ENCODE measurements at regions not wholly inside any gene's neighbourhood (a gene's known extent, or its start where the extent isn't known, plus 50 kb on each side); places are given as distances from the start of the nearest gene placed in this dataset.
"Not testable (repeated sequence)": the region's sequence is repeated elsewhere in the genome, so short reads cannot be mapped to it uniquely, and the experiment has no call there.

DNA sequence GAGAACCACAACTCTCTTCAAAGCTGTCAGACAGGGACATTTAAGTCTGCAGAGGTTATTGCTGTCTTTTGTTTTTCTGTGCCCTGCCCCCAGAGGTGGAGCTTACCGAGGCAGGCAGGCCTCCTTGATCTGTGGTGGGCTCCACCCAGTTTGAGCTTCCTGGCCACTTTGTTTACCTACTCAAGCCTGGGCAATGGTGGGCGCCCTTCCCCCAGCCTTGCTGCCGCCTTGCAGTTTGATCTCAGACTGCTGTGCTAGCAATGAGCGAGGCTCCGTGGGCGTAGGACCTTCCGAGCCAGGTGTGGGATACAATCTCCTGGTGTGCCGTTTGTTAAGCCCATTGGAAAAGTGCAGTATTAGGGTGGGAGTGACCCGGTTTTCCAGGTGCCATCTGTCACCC is 822.1 kb downstream of the KCNMA1 start:
- H3K9me3 ChIP-seq (ENCODE audit: low read length); H4K20me1 ChIP-seq (ENCODE audit: insufficient read depth, low read length); BruUV-seq (replicated peaks); H2AFZ ChIP-seq (ENCODE audit: low read length); DNase-seq (ENCODE audit: low spot score); CTCF ChIA-PET (ENCODE audit: unreplicated experiment); H3K4me3 ChIP-seq (ENCODE audit: low read depth, low read length, poor library complexity, severe bottlenecking); POLR2A ChIA-PET; H3K27ac ChIP-seq (ENCODE audit: low read depth, low read length, poor library complexity, severe bottlenecking); H3K79me2 ChIP-seq (ENCODE audit: insufficient read depth, low read depth, low read length); H3K4me2 ChIP-seq (ENCODE audit: low read length); H3K4me1 ChIP-seq (ENCODE audit: insufficient read depth, low read length, poor library complexity, severe bottlenecking); H3K9me2 ChIP-seq (ENCODE audit: insufficient read depth, low read length); intact Hi-C loops (cut with micrococcal nuclease; ENCODE audit: unreplicated experiment); H3K36me3 ChIP-seq (ENCODE audit: insufficient read depth, low read length): not testable (repeated sequence)

DNA sequence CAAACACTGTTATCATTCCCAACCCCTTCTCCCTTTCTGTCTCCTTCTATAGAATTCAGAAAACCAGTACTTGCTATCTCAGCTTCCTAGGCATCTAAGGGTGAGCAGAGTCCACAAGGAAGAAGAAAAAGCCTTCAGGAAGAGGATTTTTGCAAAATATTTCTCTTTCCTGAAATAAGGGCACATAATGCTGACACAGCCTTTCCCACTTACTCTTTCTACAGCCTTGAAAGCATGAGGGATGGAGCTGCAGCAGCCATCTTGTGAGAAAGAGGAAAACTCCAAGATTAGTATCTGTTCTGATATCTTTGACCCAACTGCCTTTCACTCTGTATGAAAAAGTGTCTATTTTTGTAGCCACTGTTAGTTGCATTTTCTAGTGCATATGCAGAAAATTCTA is 826.2 kb downstream of the KCNMA1 start:
- H2AFZ ChIP-seq (ENCODE audit: low read length) = no peak overlapping the region
- H3K4me1 ChIP-seq (ENCODE audit: insufficient read depth, low read length, poor library complexity, severe bottlenecking) = no peaks in the 10 kb centered on the region
- BruUV-seq (replicated peaks) = no TSS peak
- no peak overlapping the region for H3K4me2 ChIP-seq (ENCODE audit: low read length)
- H3K4me3 ChIP-seq (ENCODE audit: low read depth, low read length, poor library complexity, severe bottlenecking) = no peak overlapping the region
- no peaks in the 10 kb centered on the region for H3K9me3 ChIP-seq (ENCODE audit: low read length)
- CTCF ChIA-PET (ENCODE audit: unreplicated experiment) = no interaction called here
- POLR2A ChIA-PET = no interaction called here
- no peak overlapping the region for H3K27ac ChIP-seq (ENCODE audit: low read depth, low read length, poor library complexity, severe bottlenecking)
- DNase-seq (ENCODE audit: low spot score) = no peak
- no peaks in the 10 kb centered on the region for H4K20me1 ChIP-seq (ENCODE audit: insufficient read depth, low read length)
- intact Hi-C loops (cut with micrococcal nuclease; ENCODE audit: unreplicated experiment) = no loop called here
- no peaks in the 10 kb centered on the region for H3K9me2 ChIP-seq (ENCODE audit: insufficient read depth, low read length)
- no peaks in the 10 kb centered on the region for H3K79me2 ChIP-seq (ENCODE audit: insufficient read depth, low read depth, low read length)
- no peaks in the 10 kb centered on the region for H3K36me3 ChIP-seq (ENCODE audit: insufficient read depth, low read length)
- TF ChIP-seq EZH2phosphoT487 (IDR thresholded peaks at IDR 0.05; ENCODE audit: borderline replicate concordance, low read depth, low read length) = no peak
- TF ChIP-seq, protein P1, sequence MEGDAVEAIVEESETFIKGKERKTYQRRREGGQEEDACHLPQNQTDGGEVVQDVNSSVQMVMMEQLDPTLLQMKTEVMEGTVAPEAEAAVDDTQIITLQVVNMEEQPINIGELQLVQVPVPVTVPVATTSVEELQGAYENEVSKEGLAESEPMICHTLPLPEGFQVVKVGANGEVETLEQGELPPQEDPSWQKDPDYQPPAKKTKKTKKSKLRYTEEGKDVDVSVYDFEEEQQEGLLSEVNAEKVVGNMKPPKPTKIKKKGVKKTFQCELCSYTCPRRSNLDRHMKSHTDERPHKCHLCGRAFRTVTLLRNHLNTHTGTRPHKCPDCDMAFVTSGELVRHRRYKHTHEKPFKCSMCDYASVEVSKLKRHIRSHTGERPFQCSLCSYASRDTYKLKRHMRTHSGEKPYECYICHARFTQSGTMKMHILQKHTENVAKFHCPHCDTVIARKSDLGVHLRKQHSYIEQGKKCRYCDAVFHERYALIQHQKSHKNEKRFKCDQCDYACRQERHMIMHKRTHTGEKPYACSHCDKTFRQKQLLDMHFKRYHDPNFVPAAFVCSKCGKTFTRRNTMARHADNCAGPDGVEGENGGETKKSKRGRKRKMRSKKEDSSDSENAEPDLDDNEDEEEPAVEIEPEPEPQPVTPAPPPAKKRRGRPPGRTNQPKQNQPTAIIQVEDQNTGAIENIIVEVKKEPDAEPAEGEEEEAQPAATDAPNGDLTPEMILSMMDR (conservative IDR thresholded peaks at IDR 0.05; ENCODE audit: low read length) = no peak

DNA sequence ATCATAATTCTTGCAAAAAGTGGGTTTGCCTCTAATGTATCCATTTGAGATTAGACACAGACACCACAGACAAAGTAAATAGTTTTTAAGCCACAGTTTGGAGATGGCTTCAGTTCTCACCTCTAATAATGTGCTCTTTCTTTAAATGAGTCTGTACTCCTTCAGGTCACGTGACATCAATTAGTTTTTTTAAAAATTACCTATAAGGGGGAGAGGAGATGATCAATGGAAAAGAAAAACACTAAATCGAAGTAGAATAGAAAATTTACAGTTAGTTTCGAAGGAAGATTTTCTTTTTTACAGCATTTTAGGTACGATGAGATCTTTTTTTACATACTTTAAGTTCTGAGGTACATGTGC is 849.2 kb downstream of the KCNMA1 start:
- no TSS peak for BruUV-seq (replicated peaks)
- no peak for TF ChIP-seq EZH2phosphoT487 (IDR thresholded peaks at IDR 0.05; ENCODE audit: borderline replicate concordance, low read depth, low read length)
- TF ChIP-seq, protein P1 (conservative IDR thresholded peaks at IDR 0.05; ENCODE audit: low read length) = no peak

More for the DNA sequence above, 849.2 kb downstream of the KCNMA1 start:
- H3K79me2 ChIP-seq (ENCODE audit: insufficient read depth, low read depth, low read length) = no peaks in the 10 kb centered on the region
- H2AFZ ChIP-seq (ENCODE audit: low read length) = no peak overlapping the region
- DNase-seq (ENCODE audit: low spot score) = no peak
- intact Hi-C loops (cut with micrococcal nuclease; ENCODE audit: unreplicated experiment) = no loop called here
- no peaks in the 10 kb centered on the region for H4K20me1 ChIP-seq (ENCODE audit: insufficient read depth, low read length)
- H3K9me3 ChIP-seq (ENCODE audit: low read length) = no peaks in the 10 kb centered on the region
- POLR2A ChIA-PET = no interaction called here
- H3K4me3 ChIP-seq (ENCODE audit: low read depth, low read length, poor library complexity, severe bottlenecking) = no peak overlapping the region
- H3K36me3 ChIP-seq (ENCODE audit: insufficient read depth, low read length) = no peaks in the 10 kb centered on the region
- no peaks in the 10 kb centered on the region for H3K9me2 ChIP-seq (ENCODE audit: insufficient read depth, low read length)
- no peak overlapping the region for H3K27ac ChIP-seq (ENCODE audit: low read depth, low read length, poor library complexity, severe bottlenecking)
- CTCF ChIA-PET (ENCODE audit: unreplicated experiment) = no interaction called here
- H3K4me1 ChIP-seq (ENCODE audit: insufficient read depth, low read length, poor library complexity, severe bottlenecking) = no peaks in the 10 kb centered on the region
- no peak overlapping the region for H3K4me2 ChIP-seq (ENCODE audit: low read length)
